ENCODE measurements at regions not wholly inside any gene's neighbourhood (a gene's known extent, or its start where the extent isn't known, plus 50 kb on each side); places are given as distances from the start of the nearest gene placed in this dataset.

DNA sequence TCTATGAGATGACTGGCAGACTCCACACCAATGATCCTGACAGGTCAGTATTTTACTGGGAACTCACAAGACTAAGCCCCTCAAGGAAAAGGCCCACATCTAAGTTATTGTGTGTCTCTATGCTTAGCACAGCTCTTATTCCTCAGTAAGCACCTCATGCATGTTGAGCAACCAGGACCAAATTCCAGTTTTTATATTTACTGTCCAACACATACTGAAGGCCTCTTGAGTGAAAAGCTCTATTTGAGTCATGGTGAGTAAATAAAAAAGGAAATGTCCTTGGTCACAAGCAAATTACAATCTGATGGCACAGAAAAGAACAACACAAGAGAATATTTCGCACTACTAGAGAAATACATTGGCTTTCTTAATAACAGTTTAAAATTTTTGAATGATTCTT is 87.9 kb upstream of the ETAA1 start:
- TF ChIP-seq, protein P1, sequence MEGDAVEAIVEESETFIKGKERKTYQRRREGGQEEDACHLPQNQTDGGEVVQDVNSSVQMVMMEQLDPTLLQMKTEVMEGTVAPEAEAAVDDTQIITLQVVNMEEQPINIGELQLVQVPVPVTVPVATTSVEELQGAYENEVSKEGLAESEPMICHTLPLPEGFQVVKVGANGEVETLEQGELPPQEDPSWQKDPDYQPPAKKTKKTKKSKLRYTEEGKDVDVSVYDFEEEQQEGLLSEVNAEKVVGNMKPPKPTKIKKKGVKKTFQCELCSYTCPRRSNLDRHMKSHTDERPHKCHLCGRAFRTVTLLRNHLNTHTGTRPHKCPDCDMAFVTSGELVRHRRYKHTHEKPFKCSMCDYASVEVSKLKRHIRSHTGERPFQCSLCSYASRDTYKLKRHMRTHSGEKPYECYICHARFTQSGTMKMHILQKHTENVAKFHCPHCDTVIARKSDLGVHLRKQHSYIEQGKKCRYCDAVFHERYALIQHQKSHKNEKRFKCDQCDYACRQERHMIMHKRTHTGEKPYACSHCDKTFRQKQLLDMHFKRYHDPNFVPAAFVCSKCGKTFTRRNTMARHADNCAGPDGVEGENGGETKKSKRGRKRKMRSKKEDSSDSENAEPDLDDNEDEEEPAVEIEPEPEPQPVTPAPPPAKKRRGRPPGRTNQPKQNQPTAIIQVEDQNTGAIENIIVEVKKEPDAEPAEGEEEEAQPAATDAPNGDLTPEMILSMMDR (IDR thresholded peaks at IDR 0.05), result no peak
- TF ChIP-seq POLR2A (IDR thresholded peaks at IDR 0.05), result no peak

Measured in esophagus squamous epithelium (tissue), 4 donors.